Right ventricle myocardium superior (tissue), 1 donor: ENCODE measurements at regions not wholly inside any gene's neighbourhood (a gene's known extent, or its start where the extent isn't known, plus 50 kb on each side); places are given as distances from the start of the nearest gene placed in this dataset.
A peak's percentile ranks its signal among the peaks of the same experiment; 100 is the strongest.

Experiments
- ATAC-seq: fragments of 200-7000 bp; cut with Tn5 transposase; one replicate; pipeline ENCODE4 v1.9.1; 2020; ENCODE audit warnings: mild to moderate bottlenecking; ENCODE audit not compliant: poor library complexity
- DNase-seq: peaks from one replicate; pipeline ENCODE4 v3.0.0-alpha.2; 2020
- intact Hi-C: fragments of 100-400 bp; cut with DNase I; formaldehyde crosslinking; loops from one replicate; pipeline ENCODE4 v1.11.2; 2022
- donor health status: DM: no; HTN: yes; CAD: no; lungs with severe emphysema.

- intact Hi-C loops = no loop called here
- DNase-seq = no peak
- no peak for ATAC-seq
Observed at GRCh38 chr4:54898056-54898562, 227.3 kb downstream of the KDR start.

- intact Hi-C loops = no loop called here
- no peak for DNase-seq
- no peak for ATAC-seq
Observed at GRCh38 chr4:54897590-54897989, 227.8 kb downstream of the KDR start.

GRCh38 chr4:54882616-54883015, 224.9 kb downstream of the KIT start:
- intact Hi-C loops = no loop called here
- ATAC-seq (no peak), DNase-seq (no peak)

- no peak for DNase-seq
- intact Hi-C loops = no loop called here
- ATAC-seq = no peak
Observed at GRCh38 chr4:54879576-54879975, 221.8 kb downstream of the KIT start.

GRCh38 chr4:54877006-54877405, 219.2 kb downstream of the KIT start:
- DNase-seq = no peak

GRCh38 chr4:54872261-54872660, 214.5 kb downstream of the KIT start:
- intact Hi-C loops = no loop called here
- no peak for ATAC-seq
- DNase-seq = no peak

More at GRCh38 chr4:54877006-54877405, 219.2 kb downstream of the KIT start:
- intact Hi-C loops = no loop called here
- no peak for ATAC-seq

- intact Hi-C loops = no loop called here
- ATAC-seq (no peak), DNase-seq (no peak)
Observed at GRCh38 chr4:54863571-54864255, 206.0 kb downstream of the KIT start.

GRCh38 chr4:54861201-54861600, 203.4 kb downstream of the KIT start:
- ATAC-seq (no peak), DNase-seq (no peak)
- intact Hi-C loops = no loop called here

GRCh38 chr4:54855191-54855854, 197.6 kb downstream of the KIT start:
- peak; percentile 88 for ATAC-seq
- peak; percentile 58 for DNase-seq
- intact Hi-C loops = loop anchor here (10.0 kb wide), 1 partner anchor 89 kb away; no protein-coding TSS in a partner anchor

- intact Hi-C loops = loop anchor here (10.0 kb wide), 1 partner anchor 92 kb away; no protein-coding TSS in a partner anchor
Observed at GRCh38 chr4:54852602-54853001, 194.8 kb downstream of the KIT start.

GRCh38 chr4:54852054-54852453, 194.3 kb downstream of the KIT start:
- ATAC-seq (no peak), DNase-seq (no peak)
- intact Hi-C loops = loop anchor here (10.0 kb wide), 1 partner anchor 93 kb away; no protein-coding TSS in a partner anchor

More at GRCh38 chr4:54852602-54853001, 194.8 kb downstream of the KIT start:
- DNase-seq (no peak), ATAC-seq (no peak)

GRCh38 chr4:54844911-54845310, 187.2 kb downstream of the KIT start:
- ATAC-seq (no peak), DNase-seq (no peak)
- intact Hi-C loops = no loop called here

- ATAC-seq (no peak), DNase-seq (no peak)
- intact Hi-C loops = no loop called here
Observed at GRCh38 chr4:54843946-54844345, 186.2 kb downstream of the KIT start.

GRCh38 chr4:54843106-54843505, 185.3 kb downstream of the KIT start:
- ATAC-seq (peak; percentile 79), DNase-seq (no peak)
- intact Hi-C loops = no loop called here

GRCh38 chr4:54842656-54843055, 184.9 kb downstream of the KIT start:
- intact Hi-C loops = no loop called here
- peak; percentile 18 for ATAC-seq
- no peak for DNase-seq

GRCh38 chr4:54842226-54842625, 184.5 kb downstream of the KIT start:
- no peak for DNase-seq
- intact Hi-C loops = no loop called here
- ATAC-seq = peak; percentile 19

GRCh38 chr4:54840992-54841768, 183.4 kb downstream of the KIT start:
- ATAC-seq (peak; percentile 78), DNase-seq (no peak)

GRCh38 chr4:54840430-54840829, 182.7 kb downstream of the KIT start:
- DNase-seq = no peak
- ATAC-seq = no peak
- intact Hi-C loops = no loop called here

More at GRCh38 chr4:54840992-54841768, 183.4 kb downstream of the KIT start:
- intact Hi-C loops = no loop called here

GRCh38 chr4:54838301-54838700, 180.5 kb downstream of the KIT start:
- ATAC-seq (no peak), DNase-seq (no peak)
- intact Hi-C loops = no loop called here
